ENCODE measurements at regions not wholly inside any gene's neighbourhood (a gene's known extent, or its start where the extent isn't known, plus 50 kb on each side); places are given as distances from the start of the nearest gene placed in this dataset.

- TF ChIP-seq CTCF (conservative IDR thresholded peaks at IDR 0.05; ENCODE audit: low read length), result no peak
- no peak for TF ChIP-seq EZH2phosphoT487 (IDR thresholded peaks at IDR 0.05; ENCODE audit: borderline replicate concordance)
Measured at GRCh38 chrX:43590150-43590549, 65.9 kb upstream of the MAOA start.
